PC-9 (cell line): ENCODE measurements at regions not wholly inside any gene's neighbourhood (a gene's known extent, or its start where the extent isn't known, plus 50 kb on each side); places are given as distances from the start of the nearest gene placed in this dataset.

Experiments
- EZH2 ChIP-seq: fragments of 200-600 bp; sonication (generic); IDR thresholded peaks from 2 replicates; pipeline ENCODE4 v1.8.0; 2017; ENCODE audit warnings: antibody characterized with exemption, low read depth
- TF ChIP-seq, protein P1 (sequence below): fragments of 200-600 bp; sonication (generic); conservative IDR thresholded peaks from 2 replicates; pipeline ENCODE4 v1.6.1; 2017; ENCODE audit warnings: mixed run types, antibody characterized with exemption, mild to moderate bottlenecking, moderate library complexity

DNA sequence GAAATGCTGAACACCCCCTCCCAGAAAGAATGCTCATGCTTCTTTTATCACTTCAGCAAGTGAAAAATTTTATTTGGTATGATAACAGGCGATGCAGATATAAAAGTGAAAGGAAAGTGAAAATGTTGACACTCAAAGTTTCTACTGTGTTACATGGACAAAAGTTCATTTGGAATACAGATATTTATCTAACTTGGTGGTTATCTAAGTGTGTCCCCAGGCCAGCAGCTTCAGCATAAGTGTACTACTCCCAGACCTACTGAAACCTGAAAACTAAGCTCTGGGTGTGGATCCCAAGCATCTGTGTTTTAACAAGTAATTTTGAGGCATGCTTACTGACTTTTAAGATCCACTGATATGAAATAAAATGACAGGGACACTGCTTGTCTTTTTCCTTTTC is 157.1 kb upstream of the BCHE start:
- TF ChIP-seq, protein P1, sequence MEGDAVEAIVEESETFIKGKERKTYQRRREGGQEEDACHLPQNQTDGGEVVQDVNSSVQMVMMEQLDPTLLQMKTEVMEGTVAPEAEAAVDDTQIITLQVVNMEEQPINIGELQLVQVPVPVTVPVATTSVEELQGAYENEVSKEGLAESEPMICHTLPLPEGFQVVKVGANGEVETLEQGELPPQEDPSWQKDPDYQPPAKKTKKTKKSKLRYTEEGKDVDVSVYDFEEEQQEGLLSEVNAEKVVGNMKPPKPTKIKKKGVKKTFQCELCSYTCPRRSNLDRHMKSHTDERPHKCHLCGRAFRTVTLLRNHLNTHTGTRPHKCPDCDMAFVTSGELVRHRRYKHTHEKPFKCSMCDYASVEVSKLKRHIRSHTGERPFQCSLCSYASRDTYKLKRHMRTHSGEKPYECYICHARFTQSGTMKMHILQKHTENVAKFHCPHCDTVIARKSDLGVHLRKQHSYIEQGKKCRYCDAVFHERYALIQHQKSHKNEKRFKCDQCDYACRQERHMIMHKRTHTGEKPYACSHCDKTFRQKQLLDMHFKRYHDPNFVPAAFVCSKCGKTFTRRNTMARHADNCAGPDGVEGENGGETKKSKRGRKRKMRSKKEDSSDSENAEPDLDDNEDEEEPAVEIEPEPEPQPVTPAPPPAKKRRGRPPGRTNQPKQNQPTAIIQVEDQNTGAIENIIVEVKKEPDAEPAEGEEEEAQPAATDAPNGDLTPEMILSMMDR, result no peak
- TF ChIP-seq EZH2, result no peak
